ENCODE measurements at regions not wholly inside any gene's neighbourhood (a gene's known extent, or its start where the extent isn't known, plus 50 kb on each side); places are given as distances from the start of the nearest gene placed in this dataset.

GRCh38 chr22:48851933-48852549 lies 975.6 kb downstream of the BRD1 start:
- no peak for TF ChIP-seq CTCF (IDR thresholded peaks at IDR 0.05; ENCODE audit: control insufficient read depth, extremely low read depth, insufficient read depth)
- no peak for DNase-seq (ENCODE audit: low read depth)
- H3K4me3 ChIP-seq (ENCODE audit: low read depth, low read length) = no peak overlapping the region

GRCh38 chr22:48850658-48851287 lies 976.9 kb downstream of the BRD1 start:
- no peak overlapping the region for H3K4me3 ChIP-seq (ENCODE audit: low read depth, low read length)
- DNase-seq (ENCODE audit: low read depth) = no peak
- no peak for TF ChIP-seq CTCF (IDR thresholded peaks at IDR 0.05; ENCODE audit: control insufficient read depth, extremely low read depth, insufficient read depth)

- DNase-seq (ENCODE audit: low read depth) = no peak
- H3K4me3 ChIP-seq (ENCODE audit: low read depth, low read length) = no peak overlapping the region
- TF ChIP-seq CTCF (IDR thresholded peaks at IDR 0.05; ENCODE audit: control insufficient read depth, extremely low read depth, insufficient read depth) = no peak
These were observed 977.6 kb downstream of the BRD1 start for GRCh38 chr22:48849963-48850657.

- no peak for DNase-seq (ENCODE audit: low read depth)
- TF ChIP-seq CTCF (IDR thresholded peaks at IDR 0.05; ENCODE audit: control insufficient read depth, extremely low read depth, insufficient read depth) = no peak
- no peak overlapping the region for H3K4me3 ChIP-seq (ENCODE audit: low read depth, low read length)
These were observed 978.3 kb downstream of the BRD1 start for GRCh38 chr22:48849219-48849912.

- no peak for TF ChIP-seq CTCF (IDR thresholded peaks at IDR 0.05; ENCODE audit: control insufficient read depth, extremely low read depth, insufficient read depth)
- no peak for DNase-seq (ENCODE audit: low read depth)
- no peak overlapping the region for H3K4me3 ChIP-seq (ENCODE audit: low read depth, low read length)
These were observed 981.5 kb downstream of the BRD1 start for GRCh38 chr22:48846200-48846599.

- no peak for DNase-seq (ENCODE audit: low read depth)
- H3K4me3 ChIP-seq (ENCODE audit: low read depth, low read length) = no peak overlapping the region
- TF ChIP-seq CTCF (IDR thresholded peaks at IDR 0.05; ENCODE audit: control insufficient read depth, extremely low read depth, insufficient read depth) = no peak
These were observed 982.2 kb downstream of the BRD1 start for GRCh38 chr22:48845356-48845936.
